ENCODE measurements at regions not wholly inside any gene's neighbourhood (a gene's known extent, or its start where the extent isn't known, plus 50 kb on each side); places are given as distances from the start of the nearest gene placed in this dataset.

DNA sequence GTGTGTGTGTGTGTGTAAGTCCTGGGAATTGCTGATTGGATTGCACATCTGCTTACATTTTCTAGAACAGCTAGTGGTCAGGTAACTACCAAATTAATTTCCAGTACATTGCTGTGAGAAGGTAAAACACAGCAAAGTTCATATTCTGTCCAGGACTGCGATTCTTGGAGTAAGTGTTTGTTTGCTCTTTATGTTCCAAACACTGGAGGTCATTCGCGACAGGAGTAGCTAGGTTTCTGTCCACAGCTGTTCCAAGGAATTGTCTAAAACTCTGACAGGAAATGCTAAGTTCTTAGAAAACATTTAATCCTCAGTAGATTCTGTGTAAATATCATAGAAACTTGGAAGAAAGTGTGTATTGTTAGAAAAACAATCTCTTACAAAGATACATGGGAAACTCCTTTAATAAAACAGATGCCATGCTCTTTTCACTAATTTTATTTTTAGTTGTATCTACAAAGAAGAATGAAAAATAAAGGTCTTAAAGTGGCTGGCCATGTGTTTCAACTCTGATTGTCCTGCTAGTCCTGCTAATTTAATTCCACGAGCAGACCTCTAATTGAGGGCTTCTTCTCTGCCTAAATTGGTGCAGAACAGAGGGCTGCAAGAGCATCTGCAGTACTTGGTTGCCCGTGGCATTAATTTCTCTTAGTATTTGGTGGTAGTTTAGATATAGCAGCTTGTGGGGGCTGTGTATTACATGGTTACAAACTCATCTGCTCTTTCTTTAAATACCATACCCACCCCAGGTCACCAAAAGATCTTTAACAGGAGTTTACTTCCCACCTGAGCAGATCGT lies 464.5 kb downstream of the RASEF start:
- no peak overlapping the region for H3K4me2 ChIP-seq (ENCODE audit: insufficient read depth, low read length)
- no peak for FAIRE-seq
- no peak for DNase-seq (ENCODE audit: extremely low read depth in 1 of 4, low spot score in 3 of 4)
- H3K36me3 ChIP-seq (ENCODE audit: control insufficient read depth, insufficient read depth, low read length): no peaks in the 10 kb centered on the region
- 6% methylated on average over 6 of the region's 6 CpGs for WGBS (ENCODE audit: insufficient coverage, low coverage, missing lambda C conversion rate)
- ATAC-seq: no peak
- H3K4me1 ChIP-seq (replicated peaks in 1 of 2; ENCODE audit: control insufficient read depth in 2 of 2, insufficient read depth in 2 of 2, low read length in 2 of 2): no peaks in the 10 kb centered on the region
- BruUV-seq (replicated peaks): no TSS peak
- H3K9me1 ChIP-seq (ENCODE audit: control insufficient read depth, insufficient read depth, low read length): no peaks in the 10 kb centered on the region
- in situ Hi-C loops (cut with MboI) (no loop called here), intact Hi-C loops (cut with micrococcal nuclease) (no loop called here)
- no peaks in the 10 kb centered on the region for H3K79me2 ChIP-seq (ENCODE audit: control insufficient read depth, insufficient read depth, low read length)
- CTCF ChIA-PET (ENCODE audit: low intra/inter-chr PET ratio): no interaction called here
- no peaks in the 10 kb centered on the region for H4K20me1 ChIP-seq (replicated peaks; ENCODE audit: control insufficient read depth, insufficient read depth, low read length)
- no peak overlapping the region for H3K9ac ChIP-seq (ENCODE audit: insufficient read depth in 1 of 2, low read depth in 2 of 2, low read length in 2 of 2)
- POLR2A ChIA-PET: no interaction called here
- no peak overlapping the region for H2AFZ ChIP-seq (ENCODE audit: low read depth, low read length)
- no peaks in the 10 kb centered on the region for H3K9me3 ChIP-seq (replicated peaks; ENCODE audit: control insufficient read depth, insufficient read depth, low read depth, low read length)
- no peak overlapping the region for H3K4me3 ChIP-seq
- no peaks in the 10 kb centered on the region for H3K27me3 ChIP-seq (ENCODE audit: control insufficient read depth in 2 of 2, insufficient read depth in 2 of 2, low read length in 2 of 2)
- no peak for TF ChIP-seq CBX2 (IDR thresholded peaks at IDR 0.05; ENCODE audit: insufficient read depth, low read length, poor library complexity, severe bottlenecking)
- TF ChIP-seq, protein P1, sequence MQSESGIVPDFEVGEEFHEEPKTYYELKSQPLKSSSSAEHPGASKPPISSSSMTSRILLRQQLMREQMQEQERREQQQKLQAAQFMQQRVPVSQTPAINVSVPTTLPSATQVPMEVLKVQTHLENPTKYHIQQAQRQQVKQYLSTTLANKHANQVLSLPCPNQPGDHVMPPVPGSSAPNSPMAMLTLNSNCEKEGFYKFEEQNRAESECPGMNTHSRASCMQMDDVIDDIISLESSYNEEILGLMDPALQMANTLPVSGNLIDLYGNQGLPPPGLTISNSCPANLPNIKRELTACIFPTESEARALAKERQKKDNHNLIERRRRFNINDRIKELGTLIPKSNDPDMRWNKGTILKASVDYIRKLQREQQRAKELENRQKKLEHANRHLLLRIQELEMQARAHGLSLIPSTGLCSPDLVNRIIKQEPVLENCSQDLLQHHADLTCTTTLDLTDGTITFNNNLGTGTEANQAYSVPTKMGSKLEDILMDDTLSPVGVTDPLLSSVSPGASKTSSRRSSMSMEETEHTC (IDR thresholded peaks at IDR 0.05): no peak
- TF ChIP-seq NFYB (IDR thresholded peaks at IDR 0.05; ENCODE audit: extremely low read depth, insufficient read length): no peak
- no peak for TF ChIP-seq ZNF12 (CRISPR knock-in tag; IDR thresholded peaks at IDR 0.05)
- TF ChIP-seq PCBP1 (IDR thresholded peaks at IDR 0.05; ENCODE audit: low read depth, low read length, poor library complexity, severe bottlenecking): no peak
- TF ChIP-seq ZNF263 (CRISPR knock-in tag; IDR thresholded peaks at IDR 0.05; ENCODE audit: borderline replicate concordance): no peak
- TF ChIP-seq ZMIZ1 (IDR thresholded peaks at IDR 0.05; ENCODE audit: low read depth in 2 of 2, low read length in 2 of 2): no peak
- TF ChIP-seq ZNF384 (IDR thresholded peaks at IDR 0.05; ENCODE audit: low read depth, low read length): no peak
- TF ChIP-seq, protein P2, sequence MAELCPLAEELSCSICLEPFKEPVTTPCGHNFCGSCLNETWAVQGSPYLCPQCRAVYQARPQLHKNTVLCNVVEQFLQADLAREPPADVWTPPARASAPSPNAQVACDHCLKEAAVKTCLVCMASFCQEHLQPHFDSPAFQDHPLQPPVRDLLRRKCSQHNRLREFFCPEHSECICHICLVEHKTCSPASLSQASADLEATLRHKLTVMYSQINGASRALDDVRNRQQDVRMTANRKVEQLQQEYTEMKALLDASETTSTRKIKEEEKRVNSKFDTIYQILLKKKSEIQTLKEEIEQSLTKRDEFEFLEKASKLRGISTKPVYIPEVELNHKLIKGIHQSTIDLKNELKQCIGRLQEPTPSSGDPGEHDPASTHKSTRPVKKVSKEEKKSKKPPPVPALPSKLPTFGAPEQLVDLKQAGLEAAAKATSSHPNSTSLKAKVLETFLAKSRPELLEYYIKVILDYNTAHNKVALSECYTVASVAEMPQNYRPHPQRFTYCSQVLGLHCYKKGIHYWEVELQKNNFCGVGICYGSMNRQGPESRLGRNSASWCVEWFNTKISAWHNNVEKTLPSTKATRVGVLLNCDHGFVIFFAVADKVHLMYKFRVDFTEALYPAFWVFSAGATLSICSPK (IDR thresholded peaks at IDR 0.05; ENCODE audit: borderline replicate concordance): no peak
- no peak for TF ChIP-seq COPS2 (conservative IDR thresholded peaks at IDR 0.05)
- no peak for TF ChIP-seq NR2C2 (CRISPR knock-in tag; IDR thresholded peaks at IDR 0.05)
- TF ChIP-seq NR2C2 (tag; IDR thresholded peaks at IDR 0.05): no peak
- no peak for TF ChIP-seq KLF10 (CRISPR knock-in tag; IDR thresholded peaks at IDR 0.05)
- no peak overlapping the region for H3K27ac ChIP-seq (ENCODE audit: extremely low read depth, low read depth, low read length)

Measured in K562 (cell line).